ENCODE measurements at regions not wholly inside any gene's neighbourhood (a gene's known extent, or its start where the extent isn't known, plus 50 kb on each side); places are given as distances from the start of the nearest gene placed in this dataset.

GRCh38 chr2:237219826-237220225, 134.1 kb downstream of the COPS8 start:
- 86 to 93% methylated on average over 4 of the region's 4 CpGs for WGBS, 2 donors
- no peak for TF ChIP-seq POLR2A (IDR thresholded peaks at IDR 0.05)
- no peaks in the 10 kb centered on the region for H3K27me3 ChIP-seq
- no peaks in the 10 kb centered on the region for H3K9me3 ChIP-seq
- no peak overlapping the region for H3K4me3 ChIP-seq
- no peaks in the 10 kb centered on the region for H3K36me3 ChIP-seq
- peaks cover 0 to 20% (median 2%) of the 10 kb centered on the region in 3 donors for H3K4me1 ChIP-seq
- no peak for DNase-seq
- no peak overlapping the region for H3K27ac ChIP-seq
- intact Hi-C loops (cut with DNase I) = no loop called here

GRCh38 chr2:237221443-237221842, 135.8 kb downstream of the COPS8 start:
- DNase-seq = no peak
- Histone ChIP-seq H3K27ac (peak overlapping the region in 2 of 4 donors; percentile 62 to 67), H3K4me1 (peaks cover 0 to 20% (median 2%) of the 10 kb centered on the region in 3 donors), H3K4me3 (no peak overlapping the region), H3K27me3 (no peaks in the 10 kb centered on the region), H3K9me3 (no peaks in the 10 kb centered on the region), H3K36me3 (no peaks in the 10 kb centered on the region)
- WGBS, 2 donors = 63 to 77% methylated on average over 7 to 8 of the region's 8 CpGs
- intact Hi-C loops (cut with DNase I) = no loop called here
- TF ChIP-seq POLR2A (IDR thresholded peaks at IDR 0.05) (no peak), CTCF (IDR thresholded peaks at IDR 0.05) (no peak)

- intact Hi-C loops (cut with DNase I) = no loop called here
- DNase-seq = no peak
Measured at GRCh38 chr2:237222178-237222577, 136.5 kb downstream of the COPS8 start.

GRCh38 chr2:237222601-237223041, 136.9 kb downstream of the COPS8 start:
- WGBS, 2 donors = 47 to 53% methylated on average over 4 of the region's 4 CpGs
- no peaks in the 10 kb centered on the region for H3K27me3 ChIP-seq
- H3K27ac ChIP-seq = peak overlapping the region in 3 of 4 donors; percentile 43 to 50 (median 50)
- intact Hi-C loops (cut with DNase I) = no loop called here
- peaks cover 0 to 20% (median 2%) of the 10 kb centered on the region in 3 donors for H3K4me1 ChIP-seq
- TF ChIP-seq CTCF (IDR thresholded peaks at IDR 0.05) = no peak
- TF ChIP-seq POLR2A (IDR thresholded peaks at IDR 0.05) = no peak
- no peak for DNase-seq
- no peak overlapping the region for H3K4me3 ChIP-seq
- no peaks in the 10 kb centered on the region for H3K36me3 ChIP-seq
- H3K9me3 ChIP-seq = no peaks in the 10 kb centered on the region

More at GRCh38 chr2:237222178-237222577, 136.5 kb downstream of the COPS8 start:
- Histone ChIP-seq H3K27ac (peak overlapping the region in 3 of 4 donors; percentile 19 to 62 (median 50)), H3K27me3 (no peaks in the 10 kb centered on the region), H3K9me3 (no peaks in the 10 kb centered on the region), H3K4me3 (no peak overlapping the region), H3K4me1 (peaks cover 0 to 20% (median 2%) of the 10 kb centered on the region in 3 donors), H3K36me3 (no peaks in the 10 kb centered on the region)
- TF ChIP-seq CTCF (IDR thresholded peaks at IDR 0.05) (no peak), POLR2A (IDR thresholded peaks at IDR 0.05) (no peak)
- WGBS, 2 donors = 46 to 58% methylated on average over 9 of the region's 9 CpGs

- peak overlapping the region in 2 of 4 donors; percentile 43 to 70 for H3K27ac ChIP-seq
- DNase-seq = no peak
Measured at GRCh38 chr2:237223201-237223861, 137.6 kb downstream of the COPS8 start.

More at GRCh38 chr2:237223201-237223861, 137.6 kb downstream of the COPS8 start:
- intact Hi-C loops (cut with DNase I) = no loop called here
- H3K36me3 ChIP-seq = no peaks in the 10 kb centered on the region
- H3K4me1 ChIP-seq = peaks cover 0 to 20% (median 2%) of the 10 kb centered on the region in 3 donors
- no peaks in the 10 kb centered on the region for H3K27me3 ChIP-seq
- 26 to 29% methylated on average over 6 of the region's 6 CpGs for WGBS, 2 donors
- TF ChIP-seq POLR2A (IDR thresholded peaks at IDR 0.05) = no peak
- TF ChIP-seq CTCF (IDR thresholded peaks at IDR 0.05) = no peak
- H3K4me3 ChIP-seq = no peak overlapping the region
- no peaks in the 10 kb centered on the region for H3K9me3 ChIP-seq

All from esophagus squamous epithelium (tissue), 5 donors.